GM19468 (cell line): ENCODE measurements at regions not wholly inside any gene's neighbourhood (a gene's known extent, or its start where the extent isn't known, plus 50 kb on each side); places are given as distances from the start of the nearest gene placed in this dataset.
A peak's percentile ranks its signal among the peaks of the same experiment; 100 is the strongest.

ENCODE experiments used
- ATAC-seq: cut with Tn5 transposase; IDR thresholded peaks from one replicate; pipeline ENCODE4 v1.9.1; 2021; ENCODE audit warnings: mild to moderate bottlenecking, moderate library complexity, moderate number of reproducible peaks; ENCODE audit not compliant: unreplicated experiment; ENCODE audit errors: extremely low read depth

DNA sequence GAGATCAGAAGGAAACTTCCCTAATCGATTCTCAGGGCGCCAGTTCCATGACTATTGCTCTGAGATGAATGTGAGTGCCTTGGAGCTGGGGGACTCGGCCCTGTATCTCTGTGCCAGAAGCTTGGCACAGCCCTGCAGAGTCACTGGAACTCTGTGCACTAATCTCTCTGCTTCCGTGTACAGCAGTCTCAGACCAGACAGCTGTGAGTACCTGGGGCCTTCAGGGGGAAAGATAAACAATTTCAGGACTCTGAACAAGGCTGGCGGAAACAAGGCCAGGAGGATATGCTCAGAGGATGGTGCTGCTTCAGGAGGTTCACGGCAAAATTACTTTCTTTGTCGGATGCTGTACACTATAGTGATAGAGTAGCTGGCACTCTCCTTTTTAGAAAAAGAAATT, 131.7 kb upstream of the PRSS58 start:
- ATAC-seq, result no peak

DNA sequence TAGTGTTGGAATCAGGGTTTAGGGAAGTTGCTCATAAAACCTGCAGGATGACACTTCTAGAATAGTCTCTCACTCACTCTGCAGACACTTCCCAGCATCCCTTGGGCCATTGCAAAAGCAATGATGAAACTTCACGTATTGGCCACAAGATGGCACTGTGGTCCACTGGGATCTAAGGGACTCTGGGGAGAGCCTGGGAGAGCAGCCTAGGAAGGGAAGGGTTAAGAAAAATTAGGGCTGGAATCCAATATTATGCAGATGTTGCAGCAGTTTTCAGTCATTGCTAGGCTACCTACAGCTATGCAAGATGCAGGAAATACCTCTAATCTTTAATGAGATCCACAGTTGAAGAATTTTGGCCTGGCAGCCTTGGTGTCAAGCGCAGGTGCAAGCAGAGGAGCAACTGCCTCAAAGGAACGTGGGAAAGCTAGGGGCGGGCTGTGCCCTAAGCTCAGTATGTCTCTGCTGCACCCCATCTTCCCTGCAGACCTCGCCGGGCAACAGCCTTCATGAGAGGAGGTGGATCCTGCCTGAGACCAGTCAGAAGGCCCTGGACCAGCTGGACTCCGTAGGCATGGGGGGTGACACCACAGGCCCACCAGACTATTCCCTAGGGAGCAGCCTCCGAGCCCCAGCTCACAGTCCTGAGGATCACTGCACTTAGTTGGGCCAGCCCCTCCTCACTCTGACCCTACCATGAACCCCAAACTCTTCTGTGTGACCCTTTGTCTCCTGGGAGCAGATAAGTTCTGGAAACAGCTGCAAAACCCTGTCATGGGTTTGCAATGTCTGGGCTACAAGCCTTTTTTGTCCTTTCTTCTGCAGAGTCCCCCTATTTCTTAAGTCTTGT, 127.9 kb upstream of the PRSS58 start:
- ATAC-seq, result peak; percentile 58

DNA sequence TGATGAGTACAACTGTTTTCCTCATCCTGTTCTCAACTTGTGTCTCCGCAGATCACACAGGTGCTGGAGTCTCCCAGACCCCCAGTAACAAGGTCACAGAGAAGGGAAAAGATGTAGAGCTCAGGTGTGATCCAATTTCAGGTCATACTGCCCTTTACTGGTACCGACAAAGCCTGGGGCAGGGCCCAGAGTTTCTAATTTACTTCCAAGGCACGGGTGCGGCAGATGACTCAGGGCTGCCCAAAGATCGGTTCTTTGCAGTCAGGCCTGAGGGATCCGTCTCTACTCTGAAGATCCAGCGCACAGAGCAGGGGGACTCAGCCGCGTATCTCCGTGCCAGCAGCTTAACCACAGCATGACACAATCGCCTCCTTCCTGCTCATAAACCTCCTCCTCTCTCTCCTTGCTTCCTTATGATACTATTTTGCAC, 126.7 kb upstream of the PRSS58 start:
- peak; percentile 59 for ATAC-seq

DNA sequence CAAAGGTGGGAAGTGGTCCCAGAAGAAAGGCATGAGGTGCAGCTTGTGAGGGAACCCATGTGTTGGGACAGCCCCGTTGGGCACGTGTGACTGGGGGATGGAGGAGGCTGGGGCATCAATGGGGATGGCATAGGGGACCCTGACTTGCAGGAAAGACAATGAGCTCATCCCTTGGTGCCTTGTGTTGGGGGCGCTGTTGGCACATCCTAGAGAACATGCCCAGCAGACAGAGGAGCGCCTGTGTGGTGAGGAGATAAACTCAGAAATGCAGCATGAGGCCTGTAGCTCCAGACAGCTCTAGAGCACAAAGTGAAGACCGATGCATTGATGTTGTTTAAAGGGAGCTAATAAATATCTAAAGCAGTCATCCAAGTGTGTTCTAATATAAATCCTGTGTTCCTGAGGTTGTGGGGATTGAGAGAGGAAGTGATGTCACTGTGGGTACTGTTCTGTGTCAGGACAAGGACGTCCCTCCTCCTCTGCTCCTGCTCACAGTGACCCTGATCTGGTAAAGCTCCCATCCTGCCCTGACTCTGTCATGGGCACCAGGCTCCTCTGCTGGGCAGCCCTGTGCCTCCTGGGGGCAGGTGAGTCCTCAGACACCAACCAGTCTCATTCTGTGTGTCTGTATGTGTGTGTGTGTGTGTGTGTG, 126.1 kb upstream of the PRSS58 start:
- no peak for ATAC-seq

DNA sequence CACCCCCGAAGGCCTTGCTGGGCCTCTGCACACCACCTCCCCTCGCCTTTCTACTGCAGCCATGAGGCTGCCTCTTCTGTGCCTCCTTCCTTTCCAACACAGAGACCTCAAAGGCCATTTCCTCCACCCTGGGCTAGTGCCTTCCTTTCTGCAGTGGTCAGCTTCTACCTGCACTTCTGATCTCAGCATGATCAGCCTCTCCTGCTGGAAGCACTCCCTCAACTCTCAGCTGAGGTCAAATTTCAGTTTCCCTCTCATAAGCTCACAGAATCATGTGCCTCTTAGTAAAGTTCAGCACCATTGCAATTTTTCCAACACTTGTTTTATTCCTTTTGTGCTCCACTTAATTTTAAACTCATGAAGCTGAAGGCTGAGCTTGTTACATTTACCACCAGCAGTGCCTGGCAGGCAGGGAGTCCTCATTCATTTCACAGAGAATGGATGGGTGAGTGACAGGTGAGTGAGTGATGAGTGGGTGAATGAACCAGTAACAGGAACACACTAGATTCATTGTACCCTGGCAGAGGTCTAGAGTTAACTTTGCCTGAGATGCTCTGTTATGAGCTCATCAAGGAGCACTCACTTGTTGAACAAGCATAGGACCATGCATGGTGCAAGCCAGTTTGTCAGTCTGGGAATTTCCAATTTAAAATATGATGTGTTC, 124.0 kb upstream of the PRSS58 start:
- no peak for ATAC-seq

DNA sequence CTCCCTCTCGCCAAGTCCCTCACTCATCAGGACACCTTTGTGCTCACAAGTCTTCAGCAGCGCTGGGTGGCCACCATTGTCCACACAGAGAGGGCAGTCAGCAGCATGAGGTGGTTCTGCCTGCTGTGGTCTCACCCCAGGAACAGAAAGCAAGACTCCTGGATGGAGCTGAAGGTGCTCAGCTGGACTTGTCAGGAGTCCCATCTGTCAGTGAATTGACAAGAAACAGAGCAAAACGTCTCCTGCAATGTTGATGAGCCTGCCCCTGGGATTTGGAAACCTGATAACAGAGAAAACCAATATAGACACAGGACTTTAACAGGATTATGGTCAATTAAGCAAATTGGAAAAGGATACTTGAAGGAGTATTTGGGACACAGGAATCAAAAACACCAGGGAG, 122.2 kb upstream of the PRSS58 start:
- ATAC-seq, result no peak

DNA sequence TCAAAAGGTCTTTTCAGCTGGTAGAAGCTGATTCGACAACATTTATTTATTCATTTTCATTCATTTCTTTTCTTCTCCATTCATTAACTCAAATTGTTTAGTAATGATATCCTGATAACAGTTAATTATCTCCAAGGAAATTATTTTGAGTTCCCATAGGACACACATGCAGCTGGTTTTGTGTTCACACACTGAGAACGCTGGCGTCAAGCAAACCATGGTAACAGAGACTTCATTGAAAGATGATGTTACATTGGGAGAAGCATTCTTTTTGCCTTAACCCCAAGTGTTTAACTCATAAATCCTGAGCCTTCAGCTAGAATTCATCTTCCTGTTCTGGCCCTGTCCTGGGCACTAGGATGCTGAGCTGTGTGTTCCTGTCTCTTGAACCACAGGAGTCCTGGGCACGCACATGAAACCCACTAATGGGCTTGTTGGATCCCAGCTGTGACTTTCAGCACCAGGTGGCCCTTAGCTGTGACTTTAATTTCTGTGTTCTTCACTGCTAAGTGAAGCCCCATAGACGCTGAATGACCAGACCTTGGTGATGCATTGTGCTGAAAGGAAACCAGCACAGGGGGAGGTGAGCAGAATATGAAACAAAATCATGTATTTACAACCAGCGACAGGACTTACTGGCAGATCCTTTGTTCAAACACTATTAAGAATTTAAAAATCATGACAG, 121.5 kb upstream of the PRSS58 start:
- ATAC-seq, result no peak

DNA sequence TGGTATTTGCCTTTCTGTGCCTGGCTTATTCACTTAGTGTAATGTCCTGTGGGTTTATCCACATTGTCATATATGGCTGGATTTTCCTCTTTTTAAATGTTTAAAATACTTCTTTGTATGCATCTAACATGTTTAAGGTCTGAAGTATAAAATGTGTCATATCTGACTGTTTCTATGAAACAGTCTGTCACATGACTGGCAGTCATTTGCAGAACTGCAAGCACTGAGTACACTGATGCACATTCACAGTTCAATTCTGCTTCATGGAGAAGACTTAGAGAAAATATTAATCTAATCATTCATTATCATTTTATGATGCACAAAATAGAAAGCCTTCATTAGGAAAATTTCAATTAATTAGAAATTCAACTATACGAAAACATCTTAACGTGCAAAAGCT, 119.7 kb upstream of the PRSS58 start:
- ATAC-seq, result no peak

DNA sequence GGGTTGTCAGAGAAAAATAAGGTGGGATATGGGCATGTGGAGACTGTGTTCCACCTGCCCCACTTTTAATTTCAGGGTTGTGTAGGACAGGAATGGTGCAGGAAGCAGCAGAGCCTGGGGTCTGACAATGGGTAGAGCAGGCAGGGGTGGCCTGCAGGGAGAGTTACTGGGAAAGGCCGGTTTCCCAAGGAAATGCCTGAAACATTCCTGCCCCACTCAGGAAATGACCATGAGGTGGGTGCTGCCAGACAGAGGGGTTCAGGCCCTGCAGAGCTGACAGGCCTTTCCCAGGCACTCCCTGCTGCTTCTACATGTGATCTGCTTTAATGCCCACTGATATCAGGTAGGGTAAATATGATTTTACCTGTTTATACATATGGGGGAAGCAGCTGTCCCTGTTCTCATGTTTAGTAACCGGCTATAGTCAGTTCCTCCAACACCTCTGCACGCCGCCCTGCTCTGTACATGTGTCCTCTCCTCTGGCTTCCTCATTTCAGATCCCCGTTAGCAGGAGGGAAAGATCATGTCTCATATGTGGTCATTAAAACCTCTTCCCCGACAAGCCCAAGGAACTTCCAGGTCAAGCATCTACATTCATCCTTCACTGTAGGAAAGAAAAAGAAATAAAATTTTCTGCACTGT, 118.6 kb upstream of the PRSS58 start:
- ATAC-seq, result no peak

DNA sequence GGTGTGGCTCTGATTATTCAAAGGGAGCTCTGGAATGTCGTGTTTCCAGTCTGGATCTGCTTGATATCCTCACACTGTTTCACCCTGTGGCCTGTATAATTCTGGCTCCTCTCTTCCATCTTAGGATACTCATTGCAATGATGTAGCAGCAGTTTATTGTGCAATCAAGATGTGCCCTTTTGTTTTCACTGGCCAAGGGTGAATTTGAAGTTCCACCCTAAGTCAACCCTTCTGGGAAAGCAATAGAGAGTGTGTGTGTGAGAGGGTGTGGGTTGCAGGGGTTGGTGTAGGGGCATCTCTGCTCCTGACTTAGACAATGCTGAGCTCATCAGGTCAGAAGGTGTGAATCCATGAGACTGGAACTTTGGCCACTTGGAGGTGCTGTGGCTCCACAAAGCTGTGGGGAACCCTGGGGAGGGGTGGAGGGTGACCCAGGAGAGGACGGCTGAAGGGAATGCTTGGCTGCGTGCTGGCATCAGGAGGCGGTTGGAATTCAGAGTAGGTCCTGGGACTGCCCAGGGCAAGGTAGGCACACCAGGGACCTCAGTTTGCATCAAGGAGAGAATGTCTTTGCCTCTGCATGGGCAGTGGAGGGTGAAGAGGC, 118.0 kb upstream of the PRSS58 start:
- ATAC-seq, result no peak

DNA sequence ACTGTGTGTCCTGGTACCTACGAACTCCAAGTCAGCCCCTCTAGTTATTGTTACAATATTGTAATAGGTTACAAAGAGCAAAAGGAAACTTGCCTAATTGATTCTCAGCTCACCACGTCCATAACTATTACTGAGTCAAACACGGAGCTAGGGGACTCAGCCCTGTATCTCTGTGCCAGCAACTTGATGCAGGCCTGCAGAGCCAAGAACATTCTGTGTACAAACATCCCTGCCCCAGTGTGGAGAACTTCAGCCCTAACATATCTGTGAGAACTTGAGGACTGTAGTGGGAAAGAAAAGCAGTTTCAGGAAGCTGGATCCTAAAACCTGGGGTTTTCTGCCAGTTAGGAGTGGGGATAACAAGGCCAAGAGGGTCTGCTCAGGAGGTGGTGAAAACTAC, 114.9 kb upstream of the PRSS58 start:
- no peak for ATAC-seq

DNA sequence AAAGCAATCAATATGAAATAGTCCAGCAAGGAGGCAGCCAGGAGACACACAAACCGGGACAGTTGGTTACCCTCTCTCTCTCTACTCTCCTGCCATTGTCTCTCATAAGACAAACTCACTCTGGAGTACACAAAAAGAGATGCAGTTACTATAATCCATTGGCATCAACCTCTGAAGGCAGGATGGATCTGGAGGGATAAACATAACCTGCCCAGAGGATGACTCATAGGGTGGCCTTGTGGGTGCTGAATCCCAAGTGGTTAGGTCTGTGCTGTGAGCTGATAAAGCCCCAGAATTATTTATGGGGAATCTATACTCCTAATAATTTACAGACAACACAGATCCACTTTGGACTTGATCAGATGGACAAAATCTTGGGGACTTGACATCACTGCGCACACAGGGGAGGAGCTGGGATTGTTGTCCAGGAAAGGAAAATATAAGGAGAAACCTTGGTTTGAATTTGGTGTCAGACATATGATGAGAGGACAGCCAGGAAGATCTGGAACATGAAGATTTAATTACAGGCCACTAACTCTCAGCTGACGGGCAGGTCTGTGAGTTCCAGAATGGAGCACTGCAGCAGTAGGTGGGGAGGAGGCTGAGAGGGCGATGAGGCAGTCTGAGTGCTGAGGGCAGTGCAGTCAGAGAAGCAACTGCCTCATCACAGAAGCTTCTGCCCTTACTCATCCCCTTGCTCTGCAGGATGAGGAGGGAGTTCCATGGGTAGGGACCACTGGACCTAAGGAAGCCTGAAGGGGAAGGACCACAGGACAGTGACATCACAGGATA, 113.9 kb upstream of the PRSS58 start:
- ATAC-seq, result no peak

DNA sequence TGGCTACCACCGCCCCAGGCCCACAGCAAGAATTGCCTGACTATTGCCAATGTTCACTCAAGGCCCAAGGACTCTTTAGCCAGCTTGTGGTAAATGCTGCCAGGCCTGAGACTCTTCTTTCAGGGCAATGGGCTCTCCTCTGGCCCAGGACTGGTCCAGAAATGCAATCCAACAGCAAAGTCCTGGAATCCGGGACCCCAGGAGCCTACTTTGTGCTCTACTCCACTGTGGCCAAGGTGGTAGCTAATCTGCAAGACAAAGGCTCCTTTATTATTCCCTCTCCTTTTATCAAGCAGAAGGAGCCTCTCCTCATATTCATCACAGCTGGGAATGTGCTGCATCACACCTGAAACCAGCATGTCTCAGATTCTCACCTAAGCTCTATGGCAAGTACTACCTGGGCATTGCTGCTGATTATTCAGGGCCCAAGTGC, 107.6 kb upstream of the PRSS58 start:
- no peak for ATAC-seq

DNA sequence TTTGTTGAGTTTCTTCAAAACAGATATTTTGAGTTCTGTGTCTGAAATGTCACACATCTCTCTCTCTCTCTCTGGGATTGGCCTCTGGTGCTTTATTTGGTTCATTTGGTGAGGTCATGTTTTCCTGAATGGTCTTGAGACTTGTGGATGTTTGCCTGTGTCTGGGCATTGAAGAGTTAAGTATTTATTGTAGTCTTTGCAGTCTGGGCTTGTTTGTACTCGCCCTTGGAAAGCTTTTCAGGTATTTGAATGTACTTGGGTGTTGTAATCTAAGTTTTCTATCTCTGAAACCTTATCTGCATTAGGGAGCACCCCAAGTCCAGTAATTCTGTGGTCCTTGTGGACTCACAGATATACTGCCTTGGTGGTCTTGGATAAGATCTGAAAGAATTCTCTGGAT, 106.7 kb upstream of the PRSS58 start:
- no peak for ATAC-seq

DNA sequence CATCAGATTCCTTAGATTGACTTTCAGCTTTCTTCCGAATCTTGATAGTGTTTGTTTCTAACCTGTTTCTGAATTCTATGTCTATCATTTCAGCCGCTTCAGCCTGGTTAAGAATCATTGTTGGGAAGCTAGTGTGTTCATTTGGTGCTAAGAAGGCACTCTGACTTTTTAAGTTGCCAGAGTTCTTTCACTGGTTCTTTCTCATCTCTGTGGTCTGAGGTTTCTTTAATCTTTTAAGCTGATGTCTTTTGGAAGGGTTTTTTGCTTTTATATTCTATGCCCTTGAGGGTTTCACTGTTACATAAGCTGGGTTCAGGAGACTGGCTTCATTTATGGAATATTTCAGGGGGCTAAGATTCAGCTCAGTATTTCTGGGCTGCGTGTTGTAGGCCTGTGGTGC, 104.5 kb upstream of the PRSS58 start:
- ATAC-seq, result no peak

DNA sequence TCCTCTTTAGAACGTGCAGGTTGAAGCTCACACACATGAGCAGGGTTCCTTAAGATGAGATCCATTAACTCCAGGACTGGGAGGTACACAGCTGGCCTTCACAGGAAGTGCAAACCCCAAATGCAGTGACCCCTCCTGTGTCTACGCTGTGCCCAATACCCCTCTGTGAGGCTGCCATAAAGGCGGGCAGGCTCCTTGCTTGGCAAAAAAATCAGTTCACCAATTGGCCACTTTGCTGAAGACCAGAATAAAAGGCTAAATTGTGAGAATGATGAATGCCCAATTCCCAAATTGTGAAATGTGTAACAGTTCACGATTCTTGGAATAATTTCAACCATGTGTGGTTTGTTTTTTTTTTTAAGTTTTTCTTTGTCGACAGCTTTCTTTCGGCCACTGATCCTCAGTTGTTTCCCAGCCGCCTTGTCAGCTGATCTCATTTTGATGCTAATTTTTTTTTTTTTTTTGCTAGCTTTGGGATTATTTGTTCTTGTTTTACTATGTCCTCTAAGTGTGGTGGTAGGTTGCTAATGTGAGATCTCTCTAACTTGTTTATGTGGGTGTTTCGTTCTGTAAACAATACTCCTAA, 101.9 kb upstream of the PRSS58 start:
- ATAC-seq, result no peak

DNA sequence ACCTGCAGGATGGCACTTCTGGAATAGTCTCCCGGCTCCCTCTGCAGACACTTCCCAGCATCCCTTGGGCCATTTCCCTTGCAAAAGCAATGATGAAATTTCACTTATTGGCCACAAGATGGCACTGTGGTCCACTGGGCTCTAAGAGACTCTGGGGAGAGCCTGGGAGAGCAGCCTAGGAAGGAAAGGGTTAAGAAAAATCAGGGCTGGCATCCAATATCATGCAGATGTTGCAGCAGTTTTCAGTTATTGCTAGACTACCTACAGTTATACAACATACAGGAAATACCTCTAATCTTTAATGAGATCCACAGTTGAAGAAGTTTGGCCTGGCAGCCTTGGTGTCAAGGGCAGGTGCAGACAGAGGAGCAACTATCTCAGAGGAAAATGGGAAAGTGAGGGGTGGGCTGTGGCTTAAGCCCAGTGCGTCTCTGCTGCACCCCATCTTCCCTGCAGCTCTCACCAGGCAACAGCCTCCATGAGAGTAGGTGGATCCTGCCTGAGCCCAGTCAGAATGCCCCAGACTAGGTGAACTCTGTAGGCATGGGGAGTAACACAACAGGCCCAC, 100.2 kb upstream of the PRSS58 start:
- no peak for ATAC-seq

DNA sequence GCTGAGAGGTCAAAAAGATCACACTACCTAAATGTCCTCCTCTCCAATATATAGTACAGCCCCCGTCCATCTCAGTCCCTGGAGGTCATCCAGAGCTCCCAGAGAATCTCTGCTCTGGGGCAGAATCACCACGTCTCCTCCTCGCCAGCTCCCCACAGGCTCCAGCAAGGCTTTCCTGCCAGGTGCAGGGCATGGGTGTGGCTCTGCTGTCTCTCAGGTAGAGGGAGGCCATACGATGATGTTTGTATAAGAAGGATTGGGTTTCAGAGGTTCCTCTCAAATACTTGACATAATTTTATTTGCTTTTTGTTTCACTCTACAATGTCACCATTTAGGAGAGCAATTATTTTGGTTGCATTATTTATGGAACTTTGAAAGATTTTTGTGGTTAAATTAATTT, 98.3 kb upstream of the PRSS58 start:
- no peak for ATAC-seq
